Psoas muscle (tissue), 7 donors: ENCODE measurements at regions not wholly inside any gene's neighbourhood (a gene's known extent, or its start where the extent isn't known, plus 50 kb on each side); places are given as distances from the start of the nearest gene placed in this dataset.

ENCODE experiments used
- ATAC-seq, 4 donors: fragments of 200-7000 bp; cut with Tn5 transposase; one replicate each; pipeline ENCODE4 v1.9.1; 2020; ENCODE audit warnings: moderate library complexity in 3 of 4, mild to moderate bottlenecking in 2 of 4
- DNase-seq, 2 donors: peaks; one replicate each; pipeline ENCODE4 v3.0.0-alpha.2; 2020
- H3K27ac ChIP-seq: fragments of 200-600 bp; one replicate; pipeline ENCODE4 v1.8.0; 2022
- H3K27me3 ChIP-seq, 3 donors: fragments of 200-600 bp in 1 of 3; one replicate each; pipeline versions ENCODE4 v1.6.1 to v1.8.0; 2013 to 2022; ENCODE audit warnings: low read length in 2 of 3, mild to moderate bottlenecking in 2 of 3, moderate library complexity in 1 of 3; ENCODE audit not compliant: insufficient read depth in 3 of 3
- H3K36me3 ChIP-seq, 2 donors: fragments of 200-600 bp in 1 of 2; one replicate each; pipeline versions ENCODE4 v1.6.1 to v1.8.0; 2013 to 2022; ENCODE audit warnings: low read depth in 1 of 2, mild to moderate bottlenecking in 1 of 2, moderate library complexity in 1 of 2; ENCODE audit not compliant: insufficient read depth in 1 of 2
- H3K4me1 ChIP-seq: fragments of 200-600 bp; one replicate; pipeline ENCODE4 v1.8.0; 2022
- H3K4me3 ChIP-seq: fragments of 200-600 bp; one replicate; pipeline ENCODE4 v1.8.0; 2022; ENCODE audit warnings: mild to moderate bottlenecking
- H3K9me3 ChIP-seq: fragments of 200-600 bp; one replicate; pipeline ENCODE4 v1.8.0; 2022
- WGBS, 3 donors: extraction: QIAGEN DNeasy Blood & Tissue Kit; methylation state at CpG; one replicate each; pipeline versions ENCODE4 v1.1.6 to v1.1.7; 2013; 5-methylcytosine and 5-hydroxymethylcytosine counted together
- intact Hi-C, 2 donors: fragments of 100-400 bp; cut with DNase I; formaldehyde crosslinking; loops; one replicate each; pipeline versions ENCODE4 v1.11.0 to v1.14.2; 2022
- TF ChIP-seq, protein P1 (sequence below): fragments of 200-600 bp; IDR thresholded peaks from one replicate; pipeline ENCODE4 v1.8.0; 2022; ENCODE audit warnings: antibody characterized with exemption
- donor health status: healthy with polysubstance abuse.
- donor health status: DM: no; HTN: no; CAD: no; lungs with moderate emphysema.
- donor health status: Bipolar disorder and iron deficiency.
- donor health status: healthy.
- donor health status: DM: yes; HTN: yes; CAD: no.
- donor health status: DM: no; HTN: no; CAD: no.
- donor health status: DM: yes; HTN: yes; CAD: no.

DNA sequence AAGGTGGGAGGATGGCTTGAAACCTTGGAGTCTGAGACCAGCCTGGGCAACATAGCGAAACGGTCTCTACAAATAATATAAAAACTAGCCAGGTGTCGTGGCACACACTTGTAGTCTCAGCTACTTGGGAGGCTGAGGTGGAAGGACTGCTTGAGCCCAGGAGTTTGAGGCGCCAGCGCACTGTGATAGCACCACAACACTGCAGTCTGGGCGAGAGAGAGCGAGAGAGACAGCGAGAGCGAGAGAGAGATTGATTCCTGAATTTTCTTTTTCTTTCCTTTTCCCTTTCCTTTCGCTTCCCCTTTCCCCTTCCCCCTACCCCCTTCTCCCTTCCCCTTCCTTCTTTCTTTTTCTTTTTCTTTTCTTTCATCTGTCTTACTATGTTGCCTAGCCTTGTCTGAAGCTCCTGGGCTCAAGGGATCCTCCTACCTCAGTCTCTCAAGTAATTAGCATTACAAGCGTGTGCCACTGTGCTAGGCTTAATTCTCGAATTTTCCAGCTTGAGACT is 162.4 kb upstream of the ZBED5 start:
- TF ChIP-seq, protein P1, sequence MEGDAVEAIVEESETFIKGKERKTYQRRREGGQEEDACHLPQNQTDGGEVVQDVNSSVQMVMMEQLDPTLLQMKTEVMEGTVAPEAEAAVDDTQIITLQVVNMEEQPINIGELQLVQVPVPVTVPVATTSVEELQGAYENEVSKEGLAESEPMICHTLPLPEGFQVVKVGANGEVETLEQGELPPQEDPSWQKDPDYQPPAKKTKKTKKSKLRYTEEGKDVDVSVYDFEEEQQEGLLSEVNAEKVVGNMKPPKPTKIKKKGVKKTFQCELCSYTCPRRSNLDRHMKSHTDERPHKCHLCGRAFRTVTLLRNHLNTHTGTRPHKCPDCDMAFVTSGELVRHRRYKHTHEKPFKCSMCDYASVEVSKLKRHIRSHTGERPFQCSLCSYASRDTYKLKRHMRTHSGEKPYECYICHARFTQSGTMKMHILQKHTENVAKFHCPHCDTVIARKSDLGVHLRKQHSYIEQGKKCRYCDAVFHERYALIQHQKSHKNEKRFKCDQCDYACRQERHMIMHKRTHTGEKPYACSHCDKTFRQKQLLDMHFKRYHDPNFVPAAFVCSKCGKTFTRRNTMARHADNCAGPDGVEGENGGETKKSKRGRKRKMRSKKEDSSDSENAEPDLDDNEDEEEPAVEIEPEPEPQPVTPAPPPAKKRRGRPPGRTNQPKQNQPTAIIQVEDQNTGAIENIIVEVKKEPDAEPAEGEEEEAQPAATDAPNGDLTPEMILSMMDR: no peak
- Histone ChIP-seq H3K27me3 (no peaks in the 10 kb centered on the region), H3K36me3 (no peaks in the 10 kb centered on the region), H3K27ac (no peak overlapping the region), H3K4me3 (no peak overlapping the region), H3K4me1 (no peaks in the 10 kb centered on the region), H3K9me3 (no peaks in the 10 kb centered on the region)
- intact Hi-C loops: loop anchor here in 1 of 2 donors (5.0 kb wide), 2 partner anchors 228 to 247 kb away; no protein-coding TSS in a partner anchor
- no peak for ATAC-seq
- DNase-seq: no peak
- 87 to 90% (median 87%) methylated on average over 12 of the region's 12 CpGs for WGBS, 3 donors

DNA sequence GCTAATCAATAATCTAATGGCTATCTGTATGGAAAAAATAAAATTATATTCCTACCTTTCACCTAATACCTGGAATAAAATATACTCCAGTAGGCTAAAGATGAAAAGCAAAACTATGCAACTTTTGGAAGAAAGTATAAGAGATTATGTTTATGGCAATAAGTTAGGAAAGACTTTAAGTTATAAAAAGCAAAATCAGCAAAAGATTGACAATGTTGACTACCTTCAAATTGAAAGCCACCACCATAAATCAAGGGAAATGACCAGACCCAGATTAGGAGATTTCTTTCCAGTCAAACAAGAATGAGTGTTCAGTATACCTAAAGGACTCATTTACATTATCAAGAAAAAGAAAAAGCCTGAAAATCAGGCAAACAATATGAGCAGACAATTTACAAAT is 159.1 kb upstream of the ZBED5 start:
- Histone ChIP-seq H3K27ac (no peak overlapping the region), H3K9me3 (no peaks in the 10 kb centered on the region), H3K27me3 (no peaks in the 10 kb centered on the region), H3K36me3 (no peaks in the 10 kb centered on the region), H3K4me3 (no peak overlapping the region), H3K4me1 (no peaks in the 10 kb centered on the region)
- intact Hi-C loops: no loop called here
- DNase-seq: no peak
- no peak for ATAC-seq
- TF ChIP-seq, protein P1: no peak

DNA sequence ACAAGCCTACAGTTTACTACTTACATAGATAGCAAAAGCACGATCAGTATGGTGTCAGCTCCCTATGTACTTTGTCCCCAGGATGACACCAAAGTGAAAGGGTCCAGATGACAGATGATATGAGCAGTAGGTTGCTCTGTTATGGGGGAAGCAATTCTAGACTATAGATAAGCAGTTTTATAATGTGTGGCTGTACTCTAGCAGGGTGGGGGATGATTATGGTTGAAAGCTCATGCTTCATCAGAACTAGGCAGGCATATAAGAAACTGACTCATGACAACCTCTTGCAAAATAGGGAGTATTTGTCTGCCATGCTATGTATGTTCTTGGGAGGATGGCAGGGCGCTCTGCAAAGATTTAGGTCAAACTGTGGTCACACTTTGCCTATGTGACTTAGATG is 158.2 kb upstream of the ZBED5 start:
- H3K27ac ChIP-seq: no peak overlapping the region
- WGBS, 3 donors: 91 to 98% (median 97%) methylated on average over 2 of the region's 2 CpGs
- TF ChIP-seq, protein P1: no peak
- DNase-seq: no peak
- no peak for ATAC-seq
- H3K4me1 ChIP-seq: no peaks in the 10 kb centered on the region
- no peaks in the 10 kb centered on the region for H3K9me3 ChIP-seq
- intact Hi-C loops: no loop called here
- no peaks in the 10 kb centered on the region for H3K36me3 ChIP-seq
- no peak overlapping the region for H3K4me3 ChIP-seq
- H3K27me3 ChIP-seq: no peaks in the 10 kb centered on the region

DNA sequence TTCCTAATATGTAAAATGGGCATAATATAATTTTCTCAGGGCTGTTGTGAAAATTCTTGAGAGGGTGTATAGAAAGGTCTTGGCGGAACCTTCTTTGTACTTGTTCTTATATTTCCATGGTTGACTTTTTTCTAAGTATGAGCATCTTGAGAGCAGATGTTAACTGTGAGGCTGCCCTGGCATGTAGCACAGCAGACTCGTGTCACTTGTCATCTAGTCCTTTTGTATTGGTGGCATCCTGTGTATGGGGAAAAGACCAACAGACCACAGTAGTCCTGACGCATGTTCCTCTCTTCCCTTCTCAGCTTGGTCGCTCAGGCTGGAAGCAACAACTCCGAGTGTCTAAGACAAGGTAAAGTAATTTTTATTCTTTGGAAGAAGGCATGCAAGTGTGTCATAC is 153.8 kb upstream of the ZBED5 start:
- TF ChIP-seq, protein P1: no peak
- Histone ChIP-seq H3K9me3 (no peaks in the 10 kb centered on the region), H3K4me3 (no peak overlapping the region), H3K27me3 (peaks cover 0 to 4% (median 0%) of the 10 kb centered on the region in 3 donors), H3K27ac (no peak overlapping the region), H3K36me3 (no peaks in the 10 kb centered on the region), H3K4me1 (no peaks in the 10 kb centered on the region)
- 79 to 82% (median 79%) methylated on average over 5 of the region's 5 CpGs for WGBS, 3 donors
- intact Hi-C loops: no loop called here
- DNase-seq (no peak), ATAC-seq (no peak)

DNA sequence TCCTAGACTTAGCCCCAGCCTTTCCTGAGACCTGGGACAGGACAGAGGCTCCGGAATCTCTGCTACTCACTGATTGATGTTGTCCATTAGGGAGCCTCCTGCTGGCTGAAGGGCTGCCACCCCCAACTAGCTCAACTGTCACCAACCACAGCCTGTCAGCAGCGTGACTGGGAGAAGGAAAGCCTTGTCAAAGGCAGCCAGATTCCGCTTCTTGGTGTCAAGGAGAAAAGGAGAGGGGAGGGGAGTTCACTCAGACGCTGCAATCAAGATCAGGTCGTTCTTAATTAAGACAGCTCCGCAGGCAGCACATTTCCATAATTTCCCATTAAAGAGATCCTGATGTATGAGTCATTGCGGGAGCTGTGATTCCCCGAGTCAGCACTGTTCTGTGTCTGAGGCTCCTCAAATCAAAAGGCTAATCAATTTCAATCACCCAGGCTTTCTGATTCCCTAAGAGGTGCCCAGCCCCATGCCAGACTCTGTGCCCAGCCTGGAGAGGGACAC is 152.8 kb upstream of the ZBED5 start:
- Histone ChIP-seq H3K27me3 (peaks cover 0 to 4% (median 0%) of the 10 kb centered on the region in 3 donors), H3K27ac (no peak overlapping the region), H3K36me3 (no peaks in the 10 kb centered on the region), H3K4me3 (peak overlapping the region; percentile 22), H3K9me3 (peaks cover 3% of the 10 kb centered on the region), H3K4me1 (no peaks in the 10 kb centered on the region)
- TF ChIP-seq, protein P1: peak; percentile 30
- WGBS, 3 donors: 11 to 21% (median 15%) methylated on average over 7 of the region's 8 CpGs
- DNase-seq (peak; percentile 21 to 54), ATAC-seq (peak; percentile 75 to 89 (median 84))
- intact Hi-C loops: no loop called here
